Endodermal cell (in vitro differentiated cells): ENCODE measurements at regions not wholly inside any gene's neighbourhood (a gene's known extent, or its start where the extent isn't known, plus 50 kb on each side); places are given as distances from the start of the nearest gene placed in this dataset.

Experiments used
- DNase-seq: peaks from one replicate; pipeline ENCODE4 v3.0.0-alpha.2; 2017
- H3K27ac ChIP-seq: 2 replicates; pipeline ENCODE4 v1.5.1; 2013; ENCODE audit warnings: mild to moderate bottlenecking, low read depth, low read length, moderate library complexity
- H3K27me3 ChIP-seq: 2 replicates; pipeline ENCODE4 v1.6.1; 2013; ENCODE audit warnings: mild to moderate bottlenecking, low read length, moderate library complexity; ENCODE audit not compliant: insufficient read depth, control insufficient read depth, poor library complexity, severe bottlenecking
- H3K36me3 ChIP-seq: 2 replicates; pipeline ENCODE4 v1.7.0; 2013; ENCODE audit warnings: mild to moderate bottlenecking, low read length, moderate library complexity; ENCODE audit not compliant: control insufficient read depth, insufficient read depth
- H3K4me1 ChIP-seq: one replicate; pipeline ENCODE4 v1.7.0; 2013; ENCODE audit warnings: low read length; ENCODE audit not compliant: control insufficient read depth, insufficient read depth
- H3K4me3 ChIP-seq: 2 replicates; pipeline ENCODE4 v1.5.1; 2013; ENCODE audit warnings: mild to moderate bottlenecking, low read length, moderate library complexity
- H3K9ac ChIP-seq: 2 replicates; pipeline ENCODE4 v1.6.1; 2013; ENCODE audit warnings: mild to moderate bottlenecking, low read length, moderate library complexity; ENCODE audit not compliant: poor library complexity, severe bottlenecking; ENCODE audit errors: extremely low read depth
- H3K9me3 ChIP-seq: 2 replicates; pipeline ENCODE4 v1.6.1; 2013; ENCODE audit warnings: mild to moderate bottlenecking, low read length, moderate library complexity; ENCODE audit not compliant: control insufficient read depth
- H3K27ac Mint-ChIP-seq: 2 replicates; pipeline ENCODE4 v1.8.0; 2020; ENCODE audit warnings: mixed read lengths
- H3K27me3 Mint-ChIP-seq: 2 replicates; pipeline ENCODE4 v1.8.0; 2021; ENCODE audit warnings: mild to moderate bottlenecking, mixed read lengths; ENCODE audit not compliant: insufficient read depth
- H3K36me3 Mint-ChIP-seq: 2 replicates; pipeline ENCODE4 v1.8.0; 2020; ENCODE audit warnings: low read depth, mixed read lengths
- H3K4me1 Mint-ChIP-seq: 2 replicates; pipeline ENCODE4 v1.8.0; 2020; ENCODE audit warnings: mixed read lengths
- H3K4me3 Mint-ChIP-seq: 2 replicates; pipeline ENCODE4 v1.8.0; 2020; ENCODE audit warnings: mild to moderate bottlenecking, moderate library complexity, mixed read lengths
- H3K9me3 Mint-ChIP-seq: 2 replicates; pipeline ENCODE4 v1.8.0; 2020; ENCODE audit warnings: mild to moderate bottlenecking, mixed read lengths
- WGBS, 2 experiments: methylation state at CpG; one replicate each; pipeline versions ENCODE4 v1.1.5 to v1.1.7; 2013; ENCODE audit warnings: missing lambda C conversion rate in 2 of 2, mixed read lengths in 1 of 2; ENCODE audit not compliant: insufficient coverage in 1 of 2, insufficient read length in 1 of 2; 5-methylcytosine and 5-hydroxymethylcytosine counted together
- TF ChIP-seq, protein P1 (sequence below): fragments of 200-600 bp; sonication (generic); conservative IDR thresholded peaks from 2 replicates; pipeline ENCODE4 v1.5.0; 2021; ENCODE audit warnings: antibody characterized with exemption, mild to moderate bottlenecking

DNA sequence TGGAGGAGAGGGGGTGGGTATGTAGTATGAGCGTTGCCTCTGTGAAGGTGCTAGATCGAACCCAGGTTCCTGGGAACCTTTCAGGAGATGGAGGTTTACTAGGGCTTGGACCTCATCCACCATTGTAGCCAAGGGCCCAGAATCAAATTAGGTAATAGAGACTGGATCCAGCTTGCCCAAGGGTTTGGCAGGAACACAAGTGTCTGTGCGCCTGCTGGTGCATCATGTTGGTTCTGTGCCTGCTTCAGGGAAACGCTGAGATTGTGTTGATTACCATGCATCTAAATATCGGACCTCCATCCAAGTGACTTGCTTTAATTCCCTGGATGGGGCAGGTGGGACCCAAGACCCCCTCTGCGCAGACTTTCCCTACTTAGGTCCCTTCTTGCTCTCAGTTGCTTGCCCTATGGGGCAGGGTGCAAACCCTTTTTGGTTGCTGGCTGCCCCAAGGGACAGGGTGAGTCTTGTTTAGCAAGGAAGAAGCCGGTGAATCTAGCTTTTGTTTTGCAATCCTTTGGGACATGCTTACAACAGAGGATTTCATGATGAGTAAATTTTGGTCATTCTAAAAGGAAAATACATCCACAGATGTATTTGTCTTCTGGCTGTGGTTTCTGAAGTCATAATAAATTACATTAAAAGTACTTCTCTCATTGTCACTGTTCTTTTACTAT lies 189.8 kb upstream of the PRICKLE1 start:
- no peaks in the 10 kb centered on the region for H3K36me3 Mint-ChIP-seq
- H3K4me3 Mint-ChIP-seq: no peak overlapping the region
- peaks cover 50% of the 10 kb centered on the region for H3K27me3 Mint-ChIP-seq
- TF ChIP-seq, protein P1, sequence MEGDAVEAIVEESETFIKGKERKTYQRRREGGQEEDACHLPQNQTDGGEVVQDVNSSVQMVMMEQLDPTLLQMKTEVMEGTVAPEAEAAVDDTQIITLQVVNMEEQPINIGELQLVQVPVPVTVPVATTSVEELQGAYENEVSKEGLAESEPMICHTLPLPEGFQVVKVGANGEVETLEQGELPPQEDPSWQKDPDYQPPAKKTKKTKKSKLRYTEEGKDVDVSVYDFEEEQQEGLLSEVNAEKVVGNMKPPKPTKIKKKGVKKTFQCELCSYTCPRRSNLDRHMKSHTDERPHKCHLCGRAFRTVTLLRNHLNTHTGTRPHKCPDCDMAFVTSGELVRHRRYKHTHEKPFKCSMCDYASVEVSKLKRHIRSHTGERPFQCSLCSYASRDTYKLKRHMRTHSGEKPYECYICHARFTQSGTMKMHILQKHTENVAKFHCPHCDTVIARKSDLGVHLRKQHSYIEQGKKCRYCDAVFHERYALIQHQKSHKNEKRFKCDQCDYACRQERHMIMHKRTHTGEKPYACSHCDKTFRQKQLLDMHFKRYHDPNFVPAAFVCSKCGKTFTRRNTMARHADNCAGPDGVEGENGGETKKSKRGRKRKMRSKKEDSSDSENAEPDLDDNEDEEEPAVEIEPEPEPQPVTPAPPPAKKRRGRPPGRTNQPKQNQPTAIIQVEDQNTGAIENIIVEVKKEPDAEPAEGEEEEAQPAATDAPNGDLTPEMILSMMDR: no peak
- H3K27me3 ChIP-seq: peaks cover 18% of the 10 kb centered on the region
- H3K27ac Mint-ChIP-seq: no peak overlapping the region
- H3K4me3 ChIP-seq: no peak overlapping the region
- H3K36me3 ChIP-seq: no peaks in the 10 kb centered on the region
- H3K9me3 Mint-ChIP-seq: no peaks in the 10 kb centered on the region
- peaks cover 26% of the 10 kb centered on the region for H3K4me1 Mint-ChIP-seq
- H3K9ac ChIP-seq: no peak overlapping the region
- H3K27ac ChIP-seq: no peak overlapping the region
- 91 to 94% methylated on average over 7 of the region's 7 CpGs for WGBS, 2 experiments
- peaks cover 9% of the 10 kb centered on the region for H3K4me1 ChIP-seq
- DNase-seq: no peak
- H3K9me3 ChIP-seq: no peaks in the 10 kb centered on the region

DNA sequence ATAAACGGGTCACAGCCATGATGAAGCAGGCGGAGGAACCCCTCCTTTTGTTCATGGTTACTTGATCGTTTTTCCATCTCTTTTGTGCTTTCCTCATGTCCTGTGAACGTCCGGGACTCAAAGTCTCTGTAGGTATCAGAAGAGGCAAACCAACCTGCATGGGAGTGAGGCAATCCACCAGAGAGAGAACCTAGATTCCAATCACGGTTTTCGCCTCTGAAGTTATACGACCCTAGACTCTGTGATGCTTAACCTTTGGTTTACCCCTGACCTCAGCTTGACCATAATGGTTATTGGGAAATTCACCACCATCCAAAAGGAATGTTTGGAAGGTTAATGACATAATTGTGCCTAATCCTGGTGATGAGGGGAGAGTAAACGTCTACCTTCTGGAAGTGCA lies 186.8 kb upstream of the PRICKLE1 start:
- Mint-ChIP-seq H3K4me3 (no peak overlapping the region), H3K27ac (no peak overlapping the region), H3K4me1 (peaks cover 20% of the 10 kb centered on the region), H3K27me3 (peaks cover 40% of the 10 kb centered on the region), H3K36me3 (no peaks in the 10 kb centered on the region), H3K9me3 (peaks cover 15% of the 10 kb centered on the region)
- TF ChIP-seq, protein P1: no peak
- no peaks in the 10 kb centered on the region for H3K36me3 ChIP-seq
- DNase-seq: no peak
- peaks cover 18% of the 10 kb centered on the region for H3K27me3 ChIP-seq
- no peak overlapping the region for H3K9ac ChIP-seq
- 95 to 97% methylated on average over 6 to 8 of the region's 9 CpGs for WGBS, 2 experiments
- H3K4me3 ChIP-seq: no peak overlapping the region
- H3K9me3 ChIP-seq: peaks cover 13% of the 10 kb centered on the region
- H3K27ac ChIP-seq: no peak overlapping the region
- H3K4me1 ChIP-seq: peaks cover 9% of the 10 kb centered on the region

DNA sequence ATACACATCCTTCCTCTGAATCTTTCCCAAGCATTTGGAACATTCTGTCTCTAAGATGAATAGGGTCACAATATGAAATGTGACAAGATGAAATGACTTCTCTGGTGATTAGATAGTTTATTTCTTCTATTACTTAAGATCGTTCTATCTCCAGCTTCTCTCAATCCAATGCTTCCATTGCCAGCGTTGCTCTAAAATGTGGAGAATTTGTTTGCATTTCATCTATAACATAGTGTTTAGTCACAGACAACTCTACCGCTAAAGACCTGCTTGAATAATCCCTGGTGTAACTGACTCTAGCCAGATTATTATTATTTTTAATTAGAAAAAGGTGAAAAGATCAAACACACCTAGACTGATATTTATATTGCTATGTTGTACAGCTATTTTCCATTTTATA lies 184.7 kb upstream of the PRICKLE1 start:
- Mint-ChIP-seq H3K4me1 (peaks cover 8% of the 10 kb centered on the region), H3K9me3 (peaks cover 17% of the 10 kb centered on the region), H3K4me3 (no peak overlapping the region), H3K36me3 (no peaks in the 10 kb centered on the region), H3K27me3 (peaks cover 25% of the 10 kb centered on the region), H3K27ac (no peak overlapping the region)
- Histone ChIP-seq H3K9ac (no peak overlapping the region), H3K9me3 (peaks cover 21% of the 10 kb centered on the region), H3K27ac (no peak overlapping the region), H3K27me3 (peaks cover 5% of the 10 kb centered on the region), H3K36me3 (no peaks in the 10 kb centered on the region), H3K4me1 (peaks cover 8% of the 10 kb centered on the region), H3K4me3 (no peak overlapping the region)
- TF ChIP-seq, protein P1: no peak
- 94 to 100% methylated on average over 1 to 2 of the region's 3 CpGs for WGBS, 2 experiments
- no peak for DNase-seq
